ENCODE measurements at regions not wholly inside any gene's neighbourhood (a gene's known extent, or its start where the extent isn't known, plus 50 kb on each side); places are given as distances from the start of the nearest gene placed in this dataset.
"Not testable (repeated sequence)": the region's sequence is repeated elsewhere in the genome, so short reads cannot be mapped to it uniquely, and the experiment has no call there.

- Mint-ChIP-seq H3K36me3 (ENCODE audit: low read depth) (no peaks in the 10 kb centered on the region), H3K27me3 (no peaks in the 10 kb centered on the region), H3K4me3 (no peak overlapping the region), H3K27ac (no peak overlapping the region), H3K4me1 (ENCODE audit: low read depth) (no peaks in the 10 kb centered on the region), H3K9me3 (peaks cover 3% of the 10 kb centered on the region)
- Histone ChIP-seq H3K9me3 (ENCODE audit: control insufficient read depth in 1 of 2, insufficient read depth in 1 of 2, low read length in 2 of 2) (peaks cover 0 to 3% of the 10 kb centered on the region in 2 experiments), H3K27ac (ENCODE audit: low read depth in 1 of 2, low read length in 2 of 2) (no peak overlapping the region), H3K4me3 (ENCODE audit: low read length) (no peak overlapping the region), H3K4me1 (ENCODE audit: insufficient read depth, low read length) (no peaks in the 10 kb centered on the region), H3K27me3 (ENCODE audit: control insufficient read depth in 1 of 2, insufficient read depth in 2 of 2, low read length in 2 of 2) (no peaks in the 10 kb centered on the region), H3K36me3 (ENCODE audit: insufficient read depth, low read length) (no peaks in the 10 kb centered on the region)
- intact Hi-C loops (cut with DNase I, micrococcal nuclease) = no loop called here
- CTCF ChIA-PET = no interaction called here
- ATAC-seq (ENCODE audit: poor library complexity) = no peak
- no peak for DNase-seq
- TF ChIP-seq, protein P1, sequence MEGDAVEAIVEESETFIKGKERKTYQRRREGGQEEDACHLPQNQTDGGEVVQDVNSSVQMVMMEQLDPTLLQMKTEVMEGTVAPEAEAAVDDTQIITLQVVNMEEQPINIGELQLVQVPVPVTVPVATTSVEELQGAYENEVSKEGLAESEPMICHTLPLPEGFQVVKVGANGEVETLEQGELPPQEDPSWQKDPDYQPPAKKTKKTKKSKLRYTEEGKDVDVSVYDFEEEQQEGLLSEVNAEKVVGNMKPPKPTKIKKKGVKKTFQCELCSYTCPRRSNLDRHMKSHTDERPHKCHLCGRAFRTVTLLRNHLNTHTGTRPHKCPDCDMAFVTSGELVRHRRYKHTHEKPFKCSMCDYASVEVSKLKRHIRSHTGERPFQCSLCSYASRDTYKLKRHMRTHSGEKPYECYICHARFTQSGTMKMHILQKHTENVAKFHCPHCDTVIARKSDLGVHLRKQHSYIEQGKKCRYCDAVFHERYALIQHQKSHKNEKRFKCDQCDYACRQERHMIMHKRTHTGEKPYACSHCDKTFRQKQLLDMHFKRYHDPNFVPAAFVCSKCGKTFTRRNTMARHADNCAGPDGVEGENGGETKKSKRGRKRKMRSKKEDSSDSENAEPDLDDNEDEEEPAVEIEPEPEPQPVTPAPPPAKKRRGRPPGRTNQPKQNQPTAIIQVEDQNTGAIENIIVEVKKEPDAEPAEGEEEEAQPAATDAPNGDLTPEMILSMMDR (IDR thresholded peaks at IDR 0.05) = no peak
- POLR2A ChIA-PET = no interaction called here
These were observed 888.8 kb upstream of the SOX11 start for GRCh38 chr2:4803396-4803795.

DNA sequence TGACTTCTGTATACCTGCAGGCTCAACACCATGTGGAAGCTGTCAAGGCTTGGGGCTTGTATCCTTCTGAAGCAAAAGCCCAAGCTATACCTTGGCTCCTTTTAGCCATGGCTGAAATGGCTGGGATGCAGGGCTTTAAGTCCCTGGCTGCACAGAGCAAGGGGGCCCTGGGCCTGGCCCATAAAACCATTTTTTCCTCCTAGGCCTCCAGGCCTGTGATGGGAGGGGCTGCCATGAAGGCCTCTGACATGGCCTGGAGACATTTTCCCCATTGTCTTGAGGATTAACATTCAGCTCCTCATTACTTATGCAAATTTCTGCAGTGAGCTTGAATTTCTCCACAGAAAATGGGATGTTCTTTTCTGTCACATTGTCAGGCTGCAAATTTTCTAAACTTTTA, 878.0 kb upstream of the SOX11 start:
- H3K9me3 Mint-ChIP-seq = peaks cover 24% of the 10 kb centered on the region
- H3K36me3 Mint-ChIP-seq (ENCODE audit: low read depth); H3K27me3 Mint-ChIP-seq; H3K4me1 ChIP-seq (ENCODE audit: insufficient read depth, low read length); H3K27me3 ChIP-seq (ENCODE audit: control insufficient read depth in 1 of 2, insufficient read depth in 2 of 2, low read length in 2 of 2); CTCF ChIA-PET; H3K27ac ChIP-seq (ENCODE audit: low read depth in 1 of 2, low read length in 2 of 2); H3K4me3 ChIP-seq (ENCODE audit: low read length); H3K27ac Mint-ChIP-seq; H3K4me1 Mint-ChIP-seq (ENCODE audit: low read depth); ATAC-seq (ENCODE audit: poor library complexity); H3K4me3 Mint-ChIP-seq; H3K36me3 ChIP-seq (ENCODE audit: insufficient read depth, low read length); DNase-seq; POLR2A ChIA-PET; H3K9me3 ChIP-seq (ENCODE audit: control insufficient read depth in 1 of 2, insufficient read depth in 1 of 2, low read length in 2 of 2): not testable (repeated sequence)
- intact Hi-C loops (cut with DNase I, micrococcal nuclease) = loop anchor here in 1 of 2 experiments (5.0 kb wide), 1 partner anchor 48 kb away; no protein-coding TSS in a partner anchor

DNA sequence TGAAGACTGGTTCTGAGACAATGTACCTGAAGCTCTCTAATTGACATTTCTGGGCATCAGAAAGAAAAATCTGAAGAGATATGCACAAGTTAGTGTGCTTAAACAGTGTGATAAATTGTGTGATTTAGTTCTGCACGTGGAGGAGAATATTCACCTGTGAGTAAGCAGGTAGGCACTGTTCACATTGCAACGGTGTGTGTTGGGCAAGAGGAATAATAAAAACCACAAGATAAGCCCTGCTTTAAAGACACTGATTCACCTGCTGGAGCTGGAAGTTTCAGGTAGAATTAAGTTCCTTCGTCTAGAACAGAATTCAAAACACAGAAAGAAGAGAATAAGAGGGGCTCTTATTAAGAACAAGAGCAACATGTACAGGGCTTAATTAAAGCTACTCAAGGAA, 864.3 kb upstream of the SOX11 start:
- CTCF ChIA-PET = no interaction called here
- POLR2A ChIA-PET = no interaction called here
- no peak for DNase-seq

More for the DNA sequence above, 864.3 kb upstream of the SOX11 start:
- Mint-ChIP-seq H3K4me3 (no peak overlapping the region), H3K36me3 (ENCODE audit: low read depth) (no peaks in the 10 kb centered on the region), H3K9me3 (peaks cover 2% of the 10 kb centered on the region), H3K4me1 (ENCODE audit: low read depth) (no peaks in the 10 kb centered on the region), H3K27me3 (no peaks in the 10 kb centered on the region), H3K27ac (no peak overlapping the region)
- H3K9me3 ChIP-seq (ENCODE audit: control insufficient read depth in 1 of 2, insufficient read depth in 1 of 2, low read length in 2 of 2) = peaks cover 0 to 4% of the 10 kb centered on the region in 2 experiments
- intact Hi-C loops (cut with DNase I, micrococcal nuclease) = no loop called here
- no peak overlapping the region for H3K27ac ChIP-seq (ENCODE audit: low read depth in 1 of 2, low read length in 2 of 2)
- ATAC-seq (ENCODE audit: poor library complexity) = no peak
- TF ChIP-seq, protein P1 (IDR thresholded peaks at IDR 0.05) = no peak
- no peak overlapping the region for H3K4me3 ChIP-seq (ENCODE audit: low read length)
- H3K27me3 ChIP-seq (ENCODE audit: control insufficient read depth in 1 of 2, insufficient read depth in 2 of 2, low read length in 2 of 2) = no peaks in the 10 kb centered on the region
- no peaks in the 10 kb centered on the region for H3K4me1 ChIP-seq (ENCODE audit: insufficient read depth, low read length)
- no peaks in the 10 kb centered on the region for H3K36me3 ChIP-seq (ENCODE audit: insufficient read depth, low read length)

Measured in CD4-positive, alpha-beta T cell (primary cell).